GM18870 (cell line): ENCODE measurements at regions not wholly inside any gene's neighbourhood (a gene's known extent, or its start where the extent isn't known, plus 50 kb on each side); places are given as distances from the start of the nearest gene placed in this dataset.

Source experiments
- ATAC-seq: cut with Tn5 transposase; IDR thresholded peaks from one replicate; pipeline ENCODE4 v1.9.1; 2021; ENCODE audit warnings: moderate library complexity; ENCODE audit not compliant: unreplicated experiment

GRCh38 chr5:121296356-121296755 is 555.3 kb upstream of the FTMT start:
- no peak for ATAC-seq

GRCh38 chr5:121299153-121299552 is 552.5 kb upstream of the FTMT start:
- ATAC-seq: no peak

GRCh38 chr5:121304838-121305237 is 546.8 kb upstream of the FTMT start:
- no peak for ATAC-seq

GRCh38 chr5:121313886-121314285 is 537.8 kb upstream of the FTMT start:
- no peak for ATAC-seq

GRCh38 chr5:121315786-121316185 is 535.9 kb upstream of the FTMT start:
- ATAC-seq: no peak

GRCh38 chr5:121319292-121319691 is 532.4 kb upstream of the FTMT start:
- ATAC-seq: no peak

GRCh38 chr5:121325930-121326329 is 525.8 kb upstream of the FTMT start:
- no peak for ATAC-seq

- no peak for ATAC-seq
Observed at GRCh38 chr5:121350181-121350930, 501.3 kb upstream of the FTMT start.

- no peak for ATAC-seq
Observed at GRCh38 chr5:121366515-121366914, 485.2 kb upstream of the FTMT start.

- no peak for ATAC-seq
Observed at GRCh38 chr5:121373371-121373770, 478.3 kb upstream of the FTMT start.

GRCh38 chr5:121377461-121377860 is 474.2 kb upstream of the FTMT start:
- ATAC-seq: no peak

GRCh38 chr5:121378046-121378445 is 473.6 kb upstream of the FTMT start:
- no peak for ATAC-seq

GRCh38 chr5:121378559-121379359 is 472.9 kb upstream of the FTMT start:
- no peak for ATAC-seq

GRCh38 chr5:121380066-121380465 is 471.6 kb upstream of the FTMT start:
- ATAC-seq: no peak

GRCh38 chr5:121384359-121384758 is 467.3 kb upstream of the FTMT start:
- no peak for ATAC-seq

GRCh38 chr5:121386334-121386733 is 465.3 kb upstream of the FTMT start:
- ATAC-seq: no peak

GRCh38 chr5:121396716-121397115 is 455.0 kb upstream of the FTMT start:
- no peak for ATAC-seq

- peak; percentile 92 for ATAC-seq
Observed at GRCh38 chr5:121399879-121400278, 451.8 kb upstream of the FTMT start.

GRCh38 chr5:121408778-121409177 is 442.9 kb upstream of the FTMT start:
- ATAC-seq: no peak

- no peak for ATAC-seq
Observed at GRCh38 chr5:121415270-121415669, 436.4 kb upstream of the FTMT start.

GRCh38 chr5:121421646-121422045 is 430.0 kb upstream of the FTMT start:
- ATAC-seq: no peak

- no peak for ATAC-seq
Observed at GRCh38 chr5:121424976-121425375, 426.7 kb upstream of the FTMT start.
